HCT116 (cell line): ENCODE measurements at regions not wholly inside any gene's neighbourhood (a gene's known extent, or its start where the extent isn't known, plus 50 kb on each side); places are given as distances from the start of the nearest gene placed in this dataset.
"Not testable (repeated sequence)": the region's sequence is repeated elsewhere in the genome, so short reads cannot be mapped to it uniquely, and the experiment has no call there.

Source experiments
- ATAC-seq: fragments of 200-7000 bp; cut with Tn5 transposase; 2 replicates; pipeline ENCODE4 v1.9.1; 2020; ENCODE audit warnings: mild to moderate bottlenecking, moderate library complexity
- BruUV-seq: library from RNA; stranded (reverse); fragments of 400-500 nt; replicated peaks from 2 replicates; lab custom pipeline; 2021; lab: Mats Ljungman, UMichigan
- CTCF ChIA-PET: fragments of 300-600 bp; sonication (Branson Sonifier 250); formaldehyde crosslinking; loops from one replicate; lab custom pipeline; 2021; ENCODE audit warnings: antibody characterized with exemption; lab: Charles Lee
- POLR2A ChIA-PET: fragments of 300-600, 350-600 bp; sonication (Branson Sonifier 250); formaldehyde crosslinking; loops from one replicate; lab custom pipeline; 2021; ENCODE audit warnings: antibody characterized with exemption; lab: Charles Lee
- RAD21 ChIA-PET, 2 experiments: fragments of 300-600 bp; sonication (Branson Sonifier 250); formaldehyde crosslinking; loops; one replicate each; lab custom pipeline; 2023; ENCODE audit warnings: low total read pairs in 2 of 2; ENCODE audit not compliant: uncharacterized antibody in 2 of 2, unreplicated experiment in 2 of 2, low non-redundant PET in 1 of 2; lab: Charles Lee
- DNase-seq: peaks from one replicate; pipeline ENCODE4 v3.0.0-alpha.2; 2010; ENCODE audit warnings: low read depth, low spot score
- H2AFZ ChIP-seq: fragments of 200-600 bp; shearing (Covaris generic), sonication (generic); 2 replicates; pipeline ENCODE4 v1.6.1; 2017; ENCODE audit warnings: low read depth, mixed run types, mixed read lengths, antibody characterized with exemption, low read length; ENCODE audit not compliant: poor library complexity, severe bottlenecking
- H3K27ac ChIP-seq: 2 replicates; pipeline ENCODE4 v1.5.1; 2012; ENCODE audit warnings: low read depth, low read length
- H3K27me3 ChIP-seq: fragments of 200-600 bp; sonication (generic); 2 replicates; pipeline ENCODE4 v1.6.1; 2016; ENCODE audit warnings: mixed run types, low read length, mixed read lengths; ENCODE audit not compliant: insufficient read depth
- H3K36me3 ChIP-seq, 2 experiments: fragments of 200-500 bp in 1 of 2; fragments of 200-600 bp in 1 of 2; sonication (Bioruptor generic) in 1 of 2; sonication (generic) in 1 of 2; 2 replicates each; pipeline versions ENCODE4 v1.5.1 to v1.6.1; 2014 to 2016; ENCODE audit warnings: low read length in 2 of 2, inconsistent platforms in 1 of 2, mixed read lengths in 1 of 2, mixed run types in 1 of 2; ENCODE audit not compliant: insufficient read depth in 2 of 2, control insufficient read depth in 1 of 2
- H3K4me1 ChIP-seq, 2 experiments: fragments of 200-600 bp in 1 of 2; sonication (generic) in 1 of 2; 2 replicates each; pipeline versions ENCODE4 v1.5.1 to v1.6.1; 2012 to 2017; ENCODE audit warnings: low read length in 2 of 2, inconsistent platforms in 1 of 2, mild to moderate bottlenecking in 1 of 2, mixed read lengths in 1 of 2, mixed run types in 1 of 2, moderate library complexity in 1 of 2; ENCODE audit not compliant: insufficient read depth in 2 of 2, control insufficient read depth in 1 of 2
- H3K4me2 ChIP-seq: fragments of 200-600 bp; sonication (generic); 2 replicates; pipeline ENCODE4 v1.6.1; 2017; ENCODE audit warnings: mixed run types, low read length, mixed read lengths
- H3K4me3 ChIP-seq, 2 experiments: fragments of 200-600 bp in 1 of 2; sonication (generic) in 1 of 2; replicated peaks in 1 of 2; 2 replicates each; pipeline ENCODE4 v1.5.1; 2011 to 2016; ENCODE audit warnings: low read length in 2 of 2, control low read depth in 1 of 2, low read depth in 1 of 2, mild to moderate bottlenecking in 1 of 2, mixed read lengths in 1 of 2, mixed run types in 1 of 2
- H3K79me2 ChIP-seq: fragments of 200-600 bp; sonication (generic); 2 replicates; pipeline ENCODE4 v1.6.1; 2017; ENCODE audit warnings: mild to moderate bottlenecking, mixed run types, low read length, moderate library complexity, mixed read lengths; ENCODE audit not compliant: insufficient read depth
- H3K9ac ChIP-seq: fragments of 200-600 bp; sonication (generic); 2 replicates; pipeline ENCODE4 v1.6.1; 2016; ENCODE audit warnings: low read length, mixed read lengths
- H3K9me2 ChIP-seq: fragments of 200-600 bp; sonication (generic), shearing (Covaris generic); 2 replicates; pipeline ENCODE4 v1.6.1; 2017; ENCODE audit warnings: mixed run types, mild to moderate bottlenecking, moderate library complexity; ENCODE audit not compliant: insufficient read depth
- H3K9me3 ChIP-seq, 2 experiments: fragments of 200-500 bp in 1 of 2; fragments of 200-600 bp in 1 of 2; sonication (Bioruptor generic) in 1 of 2; sonication (generic) in 1 of 2; 2 replicates each; pipeline ENCODE4 v1.6.1; 2014 to 2017; ENCODE audit warnings: low read length in 2 of 2, mixed read lengths in 2 of 2, inconsistent platforms in 1 of 2, low read depth in 1 of 2, mild to moderate bottlenecking in 1 of 2, mixed run types in 1 of 2, moderate library complexity in 1 of 2; ENCODE audit not compliant: control insufficient read depth in 1 of 2, insufficient read depth in 1 of 2
- H4K20me1 ChIP-seq: fragments of 200-600 bp; sonication (generic), shearing (Covaris generic); 2 replicates; pipeline ENCODE4 v1.6.1; 2017; ENCODE audit warnings: mixed run types, mild to moderate bottlenecking, moderate library complexity; ENCODE audit not compliant: insufficient read depth
- ATF3 ChIP-seq: IDR thresholded peaks from 2 replicates; pipeline ENCODE4 v1.6.1; 2012
- CBX3 ChIP-seq: IDR thresholded peaks from 2 replicates; pipeline ENCODE4 v1.6.1; 2012; ENCODE audit warnings: low read depth
- EGR1 ChIP-seq: IDR thresholded peaks from 2 replicates; pipeline ENCODE4 v1.6.1; 2012; ENCODE audit warnings: low read depth
- EZH2phosphoT487 ChIP-seq: fragments of 200-600 bp; IDR thresholded peaks from 2 replicates; pipeline ENCODE4 v1.6.1; 2018; ENCODE audit warnings: antibody characterized with exemption, borderline replicate concordance
- MAX ChIP-seq: IDR thresholded peaks from 2 replicates; pipeline ENCODE4 v1.6.1; 2012
- POLR2A ChIP-seq: IDR thresholded peaks from 2 replicates; pipeline ENCODE4 v1.7.0; 2011; ENCODE audit warnings: borderline replicate concordance; ENCODE audit not compliant: insufficient read depth, insufficient read length; ENCODE audit errors: extremely low read depth
- SIN3A ChIP-seq: IDR thresholded peaks from 2 replicates; pipeline ENCODE4 v1.6.1; 2012; ENCODE audit warnings: low read depth
- SP1 ChIP-seq: IDR thresholded peaks from 2 replicates; pipeline ENCODE4 v1.6.1; 2012; ENCODE audit warnings: low read depth
- TCF7L2 ChIP-seq: IDR thresholded peaks from 2 replicates; pipeline ENCODE4 v1.7.0; 2011; ENCODE audit warnings: borderline replicate concordance, inconsistent platforms; ENCODE audit not compliant: insufficient read depth, insufficient read length; ENCODE audit errors: extremely low read depth
- YY1 ChIP-seq: IDR thresholded peaks from 2 replicates; pipeline ENCODE4 v1.6.1; 2011; ENCODE audit warnings: low read length, low read depth, moderate library complexity, mild to moderate bottlenecking; ENCODE audit not compliant: insufficient replicate concordance; ENCODE audit errors: extremely low read depth
- ZFX ChIP-seq: fragments of 450-650 bp; IDR thresholded peaks from 2 replicates; pipeline ENCODE4 v1.6.1; 2017
- ZNF274 ChIP-seq: fragments of 200-500 bp; sonication (Bioruptor generic); IDR thresholded peaks from 2 replicates; pipeline ENCODE4 v1.6.1; 2014; ENCODE audit warnings: mild to moderate bottlenecking, low read depth, low read length, inconsistent platforms
- intact Hi-C: fragments of 100-400 bp; cut with micrococcal nuclease; formaldehyde crosslinking; loops from 2 replicates; pipeline ENCODE4 v1.10.0; 2022

GRCh38 chr11:98365190-98365589, 655.6 kb upstream of the CNTN5 start (continued):
- no peak for TF ChIP-seq EZH2phosphoT487
- TF ChIP-seq EGR1 = no peak

- BruUV-seq = no TSS peak
These were observed 654.8 kb upstream of the CNTN5 start for GRCh38 chr11:98365941-98366340.

GRCh38 chr11:98390391-98390790, 630.4 kb upstream of the CNTN5 start:
- BruUV-seq = no TSS peak
- RAD21 ChIA-PET = no interaction called here
- Histone ChIP-seq H3K27ac (no peak overlapping the region), H3K27me3 (no peaks in the 10 kb centered on the region), H3K9ac (no peak overlapping the region), H3K9me3 (peaks cover 0 to 9% of the 10 kb centered on the region in 2 experiments; a peak in 2 of 4 replicates), H4K20me1 (no peaks in the 10 kb centered on the region), H3K4me1 (no peaks in the 10 kb centered on the region), H2AFZ (no peak overlapping the region), H3K9me2 (no peaks in the 10 kb centered on the region), H3K36me3 (no peaks in the 10 kb centered on the region), H3K79me2 (no peaks in the 10 kb centered on the region), H3K4me2 (no peak overlapping the region), H3K4me3 (no peak overlapping the region)
- TF ChIP-seq SP1 (no peak), ATF3 (no peak)
- POLR2A ChIA-PET = no interaction called here
- DNase-seq = no peak
- intact Hi-C loops = no loop called here
- no peak for ATAC-seq
- CTCF ChIA-PET = no interaction called here

More at GRCh38 chr11:98365941-98366340, 654.8 kb upstream of the CNTN5 start:
- H3K9me2 ChIP-seq = no peaks in the 10 kb centered on the region
- H4K20me1 ChIP-seq = no peaks in the 10 kb centered on the region
- H3K4me3 ChIP-seq = no peak overlapping the region
- ChIA-PET POLR2A (no interaction called here), RAD21 (no interaction called here), CTCF (no interaction called here)
- no peak for DNase-seq
- H3K36me3 ChIP-seq = no peaks in the 10 kb centered on the region
- no peaks in the 10 kb centered on the region for H3K4me1 ChIP-seq
- TF ChIP-seq TCF7L2 (no peak), ZNF274 (no peak), EGR1 (no peak), MAX (no peak), POLR2A (no peak), ZFX (no peak), YY1 (no peak), CBX3 (no peak), SIN3A (no peak)
- TF ChIP-seq, all 23 proteins: peak for 0
- Histone ChIP-seq H3K4me2 (no peak overlapping the region), H3K79me2 (no peaks in the 10 kb centered on the region), H2AFZ (no peak overlapping the region), H3K9ac (no peak overlapping the region), H3K27ac (no peak overlapping the region), H3K27me3 (no peaks in the 10 kb centered on the region), H3K9me3 (peaks cover 4% of the 10 kb centered on the region in 2 experiments; a peak in 2 of 4 replicates)
- intact Hi-C loops = no loop called here
- ATAC-seq = no peak

GRCh38 chr11:98394500-98394899, 626.2 kb upstream of the CNTN5 start:
- H3K27ac ChIP-seq, POLR2A ChIA-PET, DNase-seq, H3K9me3 ChIP-seq, H3K4me3 ChIP-seq, H4K20me1 ChIP-seq, H3K79me2 ChIP-seq, H3K27me3 ChIP-seq, H3K36me3 ChIP-seq, RAD21 ChIA-PET, H3K9me2 ChIP-seq, H3K9ac ChIP-seq, ATAC-seq, H3K4me1 ChIP-seq, intact Hi-C loops, H3K4me2 ChIP-seq, CTCF ChIA-PET, H2AFZ ChIP-seq, BruUV-seq: not testable (repeated sequence)
